Activated CD8-positive, alpha-beta memory T cell treated with anti-CD3 and anti-CD28 coated beads, Interleukin-2, amount 50 U/mL, for 48 hours (primary cell): ENCODE measurements at regions not wholly inside any gene's neighbourhood (a gene's known extent, or its start where the extent isn't known, plus 50 kb on each side); places are given as distances from the start of the nearest gene placed in this dataset.

ENCODE experiments used
- DNase-seq: peaks from one replicate; pipeline ENCODE4 v3.0.0-alpha.2; 2020

- no peak for DNase-seq
These were observed 83.0 kb upstream of the FNDC3A start for GRCh38 chr13:48892688-48893075.

GRCh38 chr13:48896312-48896711 lies 79.4 kb upstream of the FNDC3A start:
- no peak for DNase-seq

GRCh38 chr13:48901781-48902180 lies 73.9 kb upstream of the FNDC3A start:
- DNase-seq: no peak

- no peak for DNase-seq
These were observed 73.3 kb upstream of the FNDC3A start for GRCh38 chr13:48902368-48902767.

GRCh38 chr13:48904668-48905290 lies 70.9 kb upstream of the FNDC3A start:
- DNase-seq: no peak

- DNase-seq: no peak
These were observed 69.5 kb upstream of the FNDC3A start for GRCh38 chr13:48906200-48906599.

- DNase-seq: no peak
These were observed 67.2 kb upstream of the FNDC3A start for GRCh38 chr13:48908381-48909055.

GRCh38 chr13:48909056-48909389 lies 66.7 kb upstream of the FNDC3A start:
- DNase-seq: no peak

GRCh38 chr13:48910686-48911085 lies 65.0 kb upstream of the FNDC3A start:
- no peak for DNase-seq

GRCh38 chr13:48919751-48920150 lies 56.0 kb upstream of the FNDC3A start:
- no peak for DNase-seq

- DNase-seq: no peak
These were observed 55.0 kb upstream of the FNDC3A start for GRCh38 chr13:48920730-48921129.

GRCh38 chr13:48923376-48923775 lies 52.3 kb upstream of the FNDC3A start:
- DNase-seq: no peak

- DNase-seq: no peak
These were observed 50.7 kb upstream of the FNDC3A start for GRCh38 chr13:48925001-48925400.
